ENCODE measurements at regions not wholly inside any gene's neighbourhood (a gene's known extent, or its start where the extent isn't known, plus 50 kb on each side); places are given as distances from the start of the nearest gene placed in this dataset.

GRCh38 chr17:77319211-77320043 is 178.7 kb downstream of the SEC14L1 start (continued):
- TF ChIP-seq NKRF (IDR thresholded peaks at IDR 0.05; ENCODE audit: borderline replicate concordance) (peak; percentile 59; the same call in 1 of the 2 replicates), CBX8 (IDR thresholded peaks at IDR 0.05; ENCODE audit: borderline replicate concordance, extremely low read depth, low read depth, low read length, poor library complexity, severe bottlenecking) (no peak), ZNF395 (CRISPR knock-in tag; IDR thresholded peaks at IDR 0.05) (peak; percentile 45; the same call in 1 of the 2 replicates), CHCHD3 (CRISPR knock-in tag; IDR thresholded peaks at IDR 0.05) (no peak), ZNF408 (CRISPR knock-in tag; IDR thresholded peaks at IDR 0.05; ENCODE audit: low read depth) (no peak), ETV6 (IDR thresholded peaks at IDR 0.05; ENCODE audit: borderline replicate concordance in 1 of 2, low read depth in 2 of 2, low read length in 1 of 2) (peak in 1 of 2 experiments; percentile 73; a peak in 1 of 4 replicates), ETV6 (CRISPR knock-in tag; IDR thresholded peaks at IDR 0.05; ENCODE audit: borderline replicate concordance) (no peak; the same call in 1 of the 2 replicates), AFF4 (CRISPR knock-in tag; IDR thresholded peaks at IDR 0.05) (peak; percentile 27), AFF1 (IDR thresholded peaks at IDR 0.05; ENCODE audit: low read depth in 1 of 2, partially characterized antibody in 2 of 2) (peak in 1 of 2 experiments; percentile 14), STAT5B (CRISPR knock-in tag; IDR thresholded peaks at IDR 0.05) (no peak), TARDBP (IDR thresholded peaks at IDR 0.05) (peak; percentile 30; the same call in 1 of the 2 replicates)
